ENCODE measurements at regions not wholly inside any gene's neighbourhood (a gene's known extent, or its start where the extent isn't known, plus 50 kb on each side); places are given as distances from the start of the nearest gene placed in this dataset.
A peak's percentile ranks its signal among the peaks of the same experiment; 100 is the strongest.

- Mint-ChIP-seq H3K27me3 (ENCODE audit: low read depth) (no peaks in the 10 kb centered on the region), H3K9me3 (no peaks in the 10 kb centered on the region), H3K36me3 (ENCODE audit: low read depth) (no peaks in the 10 kb centered on the region), H3K4me3 (no peak overlapping the region), H3K4me1 (peaks cover 8% of the 10 kb centered on the region), H3K27ac (no peak overlapping the region)
- TF ChIP-seq, protein P1, sequence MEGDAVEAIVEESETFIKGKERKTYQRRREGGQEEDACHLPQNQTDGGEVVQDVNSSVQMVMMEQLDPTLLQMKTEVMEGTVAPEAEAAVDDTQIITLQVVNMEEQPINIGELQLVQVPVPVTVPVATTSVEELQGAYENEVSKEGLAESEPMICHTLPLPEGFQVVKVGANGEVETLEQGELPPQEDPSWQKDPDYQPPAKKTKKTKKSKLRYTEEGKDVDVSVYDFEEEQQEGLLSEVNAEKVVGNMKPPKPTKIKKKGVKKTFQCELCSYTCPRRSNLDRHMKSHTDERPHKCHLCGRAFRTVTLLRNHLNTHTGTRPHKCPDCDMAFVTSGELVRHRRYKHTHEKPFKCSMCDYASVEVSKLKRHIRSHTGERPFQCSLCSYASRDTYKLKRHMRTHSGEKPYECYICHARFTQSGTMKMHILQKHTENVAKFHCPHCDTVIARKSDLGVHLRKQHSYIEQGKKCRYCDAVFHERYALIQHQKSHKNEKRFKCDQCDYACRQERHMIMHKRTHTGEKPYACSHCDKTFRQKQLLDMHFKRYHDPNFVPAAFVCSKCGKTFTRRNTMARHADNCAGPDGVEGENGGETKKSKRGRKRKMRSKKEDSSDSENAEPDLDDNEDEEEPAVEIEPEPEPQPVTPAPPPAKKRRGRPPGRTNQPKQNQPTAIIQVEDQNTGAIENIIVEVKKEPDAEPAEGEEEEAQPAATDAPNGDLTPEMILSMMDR (IDR thresholded peaks at IDR 0.05; ENCODE audit: unreplicated experiment in 3 of 3): no peak
Measured at GRCh38 chr4:83712890-83713289, 177.0 kb downstream of the GPAT3 start.

DNA sequence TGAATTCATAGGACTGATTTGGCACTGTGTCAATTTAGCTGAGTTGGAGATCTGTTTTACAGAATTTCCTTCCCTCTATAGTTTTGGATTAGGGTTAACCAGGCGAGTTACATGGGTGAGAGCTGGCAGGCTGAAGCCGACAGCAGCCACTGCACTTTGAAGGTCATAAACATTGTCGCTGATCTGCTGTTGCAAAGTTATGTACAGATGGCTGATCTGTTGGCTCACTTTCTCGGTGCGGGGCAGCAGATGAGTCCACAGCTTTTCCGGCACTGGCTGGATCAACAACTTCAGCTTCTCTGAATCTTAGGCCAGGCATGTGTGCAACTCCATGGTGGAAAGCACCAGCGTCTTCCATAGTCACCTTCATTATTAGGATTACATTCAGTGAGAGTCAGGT, 173.7 kb downstream of the GPAT3 start:
- no peaks in the 10 kb centered on the region for H3K9me3 Mint-ChIP-seq
- no peak overlapping the region for H3K4me3 Mint-ChIP-seq
- H3K4me1 Mint-ChIP-seq: peaks cover 10% of the 10 kb centered on the region

DNA sequence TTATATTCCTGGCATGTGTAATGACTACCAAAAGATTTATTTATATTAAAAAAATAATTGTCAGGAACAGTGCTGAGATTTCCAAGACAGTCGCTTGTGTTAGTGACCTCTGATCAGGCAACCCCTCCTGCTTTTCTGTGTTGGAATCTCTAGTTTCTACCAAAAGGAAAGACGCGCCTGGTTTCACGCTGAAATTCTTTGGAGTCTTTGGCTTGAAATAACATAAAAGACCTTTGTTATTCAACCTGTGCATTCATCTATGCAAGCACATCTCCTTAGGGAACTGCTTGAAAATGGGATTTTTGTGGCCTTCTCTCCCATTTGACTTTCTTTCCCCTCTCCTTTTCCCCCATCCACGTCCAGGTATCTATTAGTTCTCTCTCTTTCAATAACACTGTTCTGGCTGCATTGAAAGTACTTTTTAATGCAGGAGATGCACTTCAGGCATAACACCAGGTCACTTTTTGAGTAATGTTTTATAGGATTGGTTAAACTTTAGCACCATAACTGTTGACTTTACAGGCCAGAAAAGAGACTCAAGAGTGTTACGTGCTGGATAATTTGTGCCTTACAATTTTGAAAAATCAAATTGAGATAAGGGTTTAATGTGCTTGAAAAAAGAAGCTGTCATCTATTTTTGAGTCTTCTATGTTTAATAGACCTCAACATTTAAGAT, 172.7 kb downstream of the GPAT3 start:
- H3K4me1 Mint-ChIP-seq: peaks cover 10% of the 10 kb centered on the region
- TF ChIP-seq, protein P1 (IDR thresholded peaks at IDR 0.05; ENCODE audit: unreplicated experiment in 3 of 3): no peak
- H3K36me3 Mint-ChIP-seq (ENCODE audit: low read depth): no peaks in the 10 kb centered on the region
- peak overlapping the region in 1 of 3 experiments; percentile 11 for H3K4me3 Mint-ChIP-seq
- H3K27me3 Mint-ChIP-seq (ENCODE audit: low read depth): no peaks in the 10 kb centered on the region
- peak overlapping the region; percentile 95 to 97 (median 95) for H3K27ac Mint-ChIP-seq
- no peaks in the 10 kb centered on the region for H3K9me3 Mint-ChIP-seq

More for the DNA sequence above, 173.7 kb downstream of the GPAT3 start:
- H3K27me3 Mint-ChIP-seq (ENCODE audit: low read depth): no peaks in the 10 kb centered on the region
- no peaks in the 10 kb centered on the region for H3K36me3 Mint-ChIP-seq (ENCODE audit: low read depth)
- TF ChIP-seq, protein P1 (IDR thresholded peaks at IDR 0.05; ENCODE audit: unreplicated experiment in 3 of 3): no peak
- H3K27ac Mint-ChIP-seq: peak overlapping the region; percentile 82 to 97 (median 95)

DNA sequence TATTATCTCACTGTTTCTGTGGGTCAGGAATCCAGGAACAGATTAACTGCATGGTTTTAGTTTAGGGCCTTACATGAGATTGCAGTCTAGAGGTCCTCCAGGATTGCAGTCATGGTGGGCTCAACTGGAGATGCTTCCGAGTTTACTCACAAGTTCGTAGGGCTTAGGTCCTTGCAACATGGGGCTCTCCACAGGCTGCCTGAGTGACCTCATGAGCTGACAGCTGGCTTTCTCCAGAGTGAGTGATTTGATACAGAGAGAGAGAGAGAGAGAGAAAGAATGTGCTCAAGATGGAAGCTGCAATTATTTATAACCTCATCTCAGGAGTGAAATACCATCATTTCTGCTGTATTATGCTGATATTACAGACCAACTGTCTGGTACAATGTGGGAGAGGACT, 168.9 kb downstream of the GPAT3 start:
- TF ChIP-seq, protein P1 (IDR thresholded peaks at IDR 0.05; ENCODE audit: unreplicated experiment in 3 of 3): no peak
- H3K9me3 Mint-ChIP-seq: peaks cover 5% of the 10 kb centered on the region
- H3K4me1 Mint-ChIP-seq: peaks cover 10% of the 10 kb centered on the region
- H3K4me3 Mint-ChIP-seq: no peak overlapping the region
- H3K27me3 Mint-ChIP-seq (ENCODE audit: low read depth): no peaks in the 10 kb centered on the region
- peaks cover 6% of the 10 kb centered on the region for H3K36me3 Mint-ChIP-seq (ENCODE audit: low read depth)
- no peak overlapping the region for H3K27ac Mint-ChIP-seq

DNA sequence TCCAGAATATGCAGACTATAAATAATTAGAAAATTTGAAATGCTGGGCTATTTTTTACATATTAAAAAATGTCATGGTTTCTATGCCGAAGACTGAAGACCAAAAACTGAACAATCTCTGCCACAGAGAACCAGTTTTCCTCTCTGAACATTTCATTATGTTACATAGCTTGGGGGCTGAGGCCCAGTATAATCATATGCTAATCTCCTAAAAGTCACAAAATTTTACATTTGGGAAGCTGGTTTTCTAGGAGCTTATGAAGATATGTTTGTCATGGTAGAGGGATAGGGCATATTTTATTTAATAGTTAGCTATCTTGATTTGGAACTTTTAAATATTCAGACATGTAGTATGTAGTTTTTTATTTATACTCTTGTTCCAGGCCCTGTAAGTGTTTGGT, 167.8 kb downstream of the GPAT3 start:
- Mint-ChIP-seq H3K27me3 (ENCODE audit: low read depth) (no peaks in the 10 kb centered on the region), H3K27ac (no peak overlapping the region)

More for the DNA sequence above, 167.8 kb downstream of the GPAT3 start:
- Mint-ChIP-seq H3K4me1 (peaks cover 8% of the 10 kb centered on the region), H3K9me3 (peaks cover 5% of the 10 kb centered on the region), H3K4me3 (no peak overlapping the region), H3K36me3 (ENCODE audit: low read depth) (peaks cover 6% of the 10 kb centered on the region)
- TF ChIP-seq, protein P1 (IDR thresholded peaks at IDR 0.05; ENCODE audit: unreplicated experiment in 3 of 3): no peak
